Ovary (tissue), 3 donors: ENCODE measurements at regions not wholly inside any gene's neighbourhood (a gene's known extent, or its start where the extent isn't known, plus 50 kb on each side); places are given as distances from the start of the nearest gene placed in this dataset.

Experiments used
- CTCF ChIP-seq, 3 donors: fragments of 450-650 bp in 2 of 3; fragments of 200-600 bp in 1 of 3; IDR thresholded peaks; one replicate each; pipeline versions ENCODE4 v1.5.1 to v1.8.0; 2016 to 2022; ENCODE audit warnings: antibody characterized with exemption in 3 of 3, mild to moderate bottlenecking in 1 of 3
- EP300 ChIP-seq: sonication (generic); formaldehyde crosslinking; IDR thresholded peaks from one replicate; pipeline ENCODE4 v1.6.1; 2017; ENCODE audit warnings: antibody characterized with exemption
- POLR2A ChIP-seq: fragments of 450-650 bp; IDR thresholded peaks from one replicate; pipeline ENCODE4 v1.6.1; 2017; ENCODE audit warnings: antibody characterized with exemption, mild to moderate bottlenecking, moderate library complexity
- donor health status: DM: no; HTN: no; CAD: no.

GRCh38 chr9:89732939-89733324, 128.1 kb downstream of the GADD45G start:
- TF ChIP-seq CTCF (IDR thresholded peaks at IDR 0.05) (no peak), EP300 (no peak), POLR2A (no peak)
